Dedifferentiated amniotic fluid mesenchymal stem cell (primary cell): ENCODE measurements at regions not wholly inside any gene's neighbourhood (a gene's known extent, or its start where the extent isn't known, plus 50 kb on each side); places are given as distances from the start of the nearest gene placed in this dataset.
"Not testable (repeated sequence)": the region's sequence is repeated elsewhere in the genome, so short reads cannot be mapped to it uniquely, and the experiment has no call there.

Experiments used
- DNase-seq: peaks from one replicate; pipeline ENCODE4 v3.0.0-alpha.2; 2016; ENCODE audit errors: extremely low spot score

DNA sequence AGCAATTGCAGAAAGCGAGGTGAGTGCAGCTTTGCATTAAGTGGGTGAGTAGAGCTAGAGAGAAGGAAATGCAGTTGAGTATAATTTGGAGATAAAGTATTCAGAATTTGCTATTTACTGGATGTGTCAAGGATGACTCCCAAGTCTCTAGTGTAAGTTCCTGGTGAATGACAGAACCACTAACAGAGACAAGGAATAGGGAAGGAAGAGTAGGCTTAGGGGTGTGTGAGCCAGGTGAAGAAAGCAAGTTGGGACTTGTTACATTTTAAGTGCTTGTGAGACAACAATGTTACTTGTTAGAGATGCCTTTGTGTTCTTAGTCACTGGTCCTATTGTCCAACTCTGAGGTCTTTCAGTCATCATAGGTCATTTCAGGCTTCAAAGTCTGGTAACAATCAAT is 70.8 kb downstream of the TBC1D26 start:
- not testable (repeated sequence) for DNase-seq

DNA sequence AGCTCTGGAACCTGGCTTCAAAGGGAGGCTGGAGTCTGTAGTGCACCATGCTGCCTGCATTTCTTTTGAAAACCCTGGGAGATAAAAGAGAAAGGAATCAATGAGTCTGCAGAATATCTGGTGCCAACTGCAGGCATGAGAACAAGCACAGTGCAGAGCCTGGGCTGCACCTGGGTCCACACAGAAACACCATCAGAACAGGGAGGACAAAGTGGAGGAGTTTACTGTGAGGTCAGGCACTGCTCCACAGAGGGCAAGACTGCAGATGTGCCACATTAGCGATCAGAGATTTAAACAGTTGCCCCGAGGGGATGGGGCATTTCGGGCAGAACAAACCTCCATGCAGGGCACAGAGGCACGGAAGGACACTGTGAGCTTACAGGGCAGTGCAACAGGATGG is 74.7 kb downstream of the TBC1D26 start:
- DNase-seq: not testable (repeated sequence)

DNA sequence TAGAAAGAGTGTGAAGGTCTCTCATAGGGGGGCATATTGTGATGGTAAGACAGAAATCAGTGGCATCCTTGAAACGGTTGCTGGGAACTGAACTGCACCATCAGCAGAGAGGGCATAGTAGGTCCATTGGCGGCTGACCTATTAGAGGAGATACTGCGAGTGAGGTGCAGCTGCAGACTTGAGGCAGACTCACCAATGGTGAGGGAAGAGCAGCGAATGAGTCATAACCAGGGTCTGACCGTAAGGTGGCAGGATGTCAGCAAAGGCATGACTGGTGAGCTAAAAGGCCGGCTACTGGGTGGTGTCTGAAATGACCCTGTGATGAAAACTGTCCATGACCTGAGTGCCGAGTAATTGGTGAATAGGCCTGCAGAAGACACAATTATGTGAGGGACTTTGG is 81.3 kb downstream of the TBC1D26 start:
- DNase-seq: not testable (repeated sequence)

DNA sequence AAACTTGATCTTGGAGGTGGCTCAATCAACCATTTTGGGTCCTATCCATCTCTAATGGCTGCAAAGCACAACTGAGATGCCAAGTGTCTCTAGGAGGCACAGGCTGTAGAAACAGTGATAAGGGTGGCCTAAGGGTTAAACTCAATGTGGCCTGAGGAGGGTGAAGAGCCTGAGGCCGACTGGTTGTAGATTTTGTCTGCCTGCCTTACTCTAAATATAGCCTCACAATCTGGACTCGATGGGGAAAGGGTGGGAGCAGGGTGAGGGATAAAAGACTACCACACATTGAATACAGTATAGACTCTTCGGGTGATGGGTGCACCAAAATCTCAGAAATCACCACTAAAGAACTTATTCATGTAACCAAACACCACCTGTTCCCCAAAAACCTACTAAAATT is 81.9 kb downstream of the TBC1D26 start:
- not testable (repeated sequence) for DNase-seq

DNA sequence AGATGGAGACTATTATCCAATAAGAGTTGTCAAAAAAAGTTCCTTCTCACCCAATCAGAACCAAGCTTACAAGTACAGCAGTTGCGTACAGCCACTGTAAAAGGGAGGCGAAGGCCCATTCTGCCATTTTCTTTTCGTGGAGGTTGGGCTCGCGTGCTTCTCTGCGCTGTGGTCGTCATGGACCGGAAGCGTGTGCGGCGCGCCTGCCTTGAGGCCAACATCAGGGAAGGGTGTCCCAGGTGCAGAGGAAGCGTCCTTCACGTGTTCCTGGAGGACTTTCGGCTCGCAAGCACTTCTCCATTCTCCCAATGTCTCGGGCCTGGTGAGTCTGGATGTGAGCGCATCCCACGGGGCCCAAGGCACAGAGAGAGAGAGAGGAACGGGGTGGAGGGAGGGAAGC is 85.8 kb downstream of the TBC1D26 start:
- not testable (repeated sequence) for DNase-seq

DNA sequence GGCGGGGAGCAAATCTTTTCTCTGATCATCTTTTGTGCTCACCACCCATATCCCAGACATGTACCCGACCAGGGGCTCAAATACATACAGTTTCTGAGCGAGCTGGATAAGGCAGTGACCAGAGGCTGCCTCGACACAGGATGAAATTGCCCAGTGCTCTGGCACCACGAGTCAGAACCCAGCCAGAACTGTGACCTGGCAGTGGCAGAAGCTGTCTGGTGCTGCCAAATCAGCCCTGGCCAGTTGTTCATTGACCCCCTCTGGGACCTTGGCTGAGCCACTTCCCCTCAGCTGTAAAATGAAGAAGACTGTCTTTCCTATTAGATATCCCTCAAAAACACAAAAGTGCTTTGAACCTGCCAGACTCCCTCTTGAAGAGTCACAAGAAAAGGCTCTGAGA is 90.2 kb downstream of the TBC1D26 start:
- not testable (repeated sequence) for DNase-seq

DNA sequence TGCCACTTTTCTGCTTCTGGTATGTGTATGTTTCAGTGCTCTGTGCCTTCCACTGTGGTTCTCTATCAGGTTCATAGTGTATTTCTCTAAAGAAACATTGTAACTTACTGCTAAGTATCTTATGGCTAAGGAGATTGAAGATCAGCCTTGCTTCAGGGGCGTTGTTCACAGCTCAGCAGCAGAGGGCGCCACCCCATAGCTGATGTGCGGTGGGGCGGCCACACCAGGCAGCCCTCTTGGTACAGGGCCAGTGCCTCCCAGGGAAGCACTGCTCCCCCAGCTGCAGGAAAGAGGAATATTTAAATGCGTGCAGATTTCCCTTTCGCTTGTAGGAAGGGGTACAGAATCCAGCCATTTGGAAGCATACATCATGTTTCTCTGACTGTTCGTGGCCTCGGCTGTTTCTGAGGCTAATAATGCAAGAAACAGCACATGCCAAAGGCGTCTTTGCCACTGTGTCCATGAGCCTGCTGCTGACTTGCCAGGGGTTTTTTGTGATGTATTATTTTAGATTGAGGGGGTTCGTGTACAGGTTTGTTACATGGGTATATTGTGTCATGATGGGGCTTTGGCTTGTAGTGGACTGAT is 96.7 kb downstream of the TBC1D26 start:
- peak; percentile 49 for DNase-seq

DNA sequence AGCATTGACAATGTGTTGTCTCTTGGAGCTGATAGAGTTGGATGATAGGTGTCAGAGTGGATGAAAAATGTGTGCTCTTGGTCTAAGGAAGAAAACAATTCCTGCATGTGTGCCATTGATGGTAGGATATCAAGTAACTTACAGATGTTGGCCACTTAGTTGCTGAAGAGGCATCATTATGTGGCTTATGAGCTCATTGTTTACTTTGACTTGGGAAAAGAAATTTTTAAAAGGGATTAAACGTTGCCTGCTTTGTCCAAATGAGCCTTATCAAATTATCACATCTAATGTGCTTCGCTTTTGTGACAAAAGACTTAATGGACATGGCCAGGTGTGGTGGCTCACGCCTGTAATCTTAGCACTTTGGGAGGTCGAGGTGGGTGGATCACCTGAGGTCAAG is 98.1 kb downstream of the TBC1D26 start:
- not testable (repeated sequence) for DNase-seq

DNA sequence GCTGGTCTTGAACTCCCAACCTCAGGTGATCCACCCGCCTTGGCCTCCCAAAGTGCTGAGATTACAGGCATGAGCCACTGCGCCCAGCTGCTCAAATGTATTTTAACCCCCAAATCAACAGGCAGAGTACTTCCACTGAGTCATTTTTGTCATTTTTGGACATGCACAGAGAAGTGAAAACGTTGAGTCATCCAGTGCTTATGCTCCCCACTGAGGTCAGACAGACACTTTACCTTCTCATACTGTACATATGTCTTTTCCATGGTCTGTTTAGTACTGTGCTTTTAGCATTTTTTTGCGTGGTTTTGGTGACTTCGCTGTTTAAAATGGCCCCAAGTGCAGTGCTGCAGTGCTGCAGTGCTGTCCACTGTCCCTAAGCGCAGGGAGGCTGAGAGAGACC is 99.1 kb downstream of the TBC1D26 start:
- DNase-seq: not testable (repeated sequence)

DNA sequence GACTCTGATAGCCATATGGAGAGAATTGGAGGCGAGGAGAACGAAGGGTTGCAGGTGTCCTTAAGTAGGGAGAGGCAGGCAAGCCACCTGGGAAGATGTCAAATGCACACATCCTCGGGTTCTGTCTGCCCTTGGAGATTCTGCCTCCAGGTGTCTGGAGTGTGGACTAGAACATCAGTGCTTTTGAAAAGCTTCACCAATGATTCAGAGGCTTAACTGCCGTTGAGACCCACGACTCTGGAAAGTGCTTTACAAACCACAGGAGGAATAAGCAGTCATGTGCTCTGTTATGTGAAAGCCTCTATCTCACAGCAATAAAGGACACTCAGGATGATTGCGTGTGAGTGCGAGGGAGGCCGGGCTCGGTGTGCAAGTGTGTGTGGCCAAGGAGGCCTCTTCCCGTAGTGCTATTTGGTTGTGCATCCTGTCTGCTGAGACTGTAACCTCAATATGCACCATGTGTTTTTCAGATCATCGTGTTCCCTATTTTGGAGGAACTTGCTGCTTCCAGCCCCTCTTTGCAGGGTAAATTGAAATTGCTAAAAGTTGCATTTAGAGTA is 100.9 kb downstream of the TBC1D26 start:
- DNase-seq: not testable (repeated sequence)

DNA sequence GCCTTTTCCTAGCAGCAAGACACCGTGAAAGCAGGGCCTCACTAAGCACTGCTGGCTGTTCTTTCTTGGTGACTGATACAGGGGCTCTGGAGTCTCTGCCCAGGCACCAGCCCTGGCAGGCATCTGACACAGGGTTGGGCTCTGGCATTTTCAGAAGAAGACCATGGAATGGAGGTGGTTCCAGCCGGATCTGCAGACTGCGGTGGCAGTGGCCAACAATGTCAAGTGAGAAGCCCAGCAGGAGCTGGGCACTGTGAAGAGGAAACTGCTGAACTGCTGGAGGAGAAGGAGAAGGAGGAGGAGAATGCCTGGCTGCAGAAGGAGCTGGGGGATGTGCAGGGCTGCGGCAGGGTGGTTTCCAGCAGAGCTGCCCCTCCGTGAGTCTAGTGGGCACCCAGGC is 101.8 kb downstream of the TBC1D26 start:
- not testable (repeated sequence) for DNase-seq

DNA sequence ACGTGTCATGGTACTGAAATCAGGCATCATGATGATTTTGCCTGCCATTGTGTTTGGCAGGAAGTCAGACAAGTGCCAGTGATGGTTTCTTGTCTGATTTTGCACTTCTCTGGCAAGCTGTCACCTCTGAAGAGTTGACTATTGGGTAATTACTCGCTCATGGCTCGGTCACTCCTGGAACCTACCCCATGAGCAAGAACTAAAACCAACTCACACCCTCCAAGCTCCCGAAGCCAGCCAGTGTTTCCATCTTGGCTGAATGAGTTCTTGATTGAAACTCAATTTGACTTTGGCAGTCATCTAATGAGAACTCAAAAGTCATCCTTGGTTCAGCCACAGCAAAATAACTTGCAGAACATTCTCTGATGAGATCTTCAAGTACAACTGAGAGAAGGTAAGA is 103.4 kb downstream of the TBC1D26 start:
- DNase-seq: not testable (repeated sequence)

DNA sequence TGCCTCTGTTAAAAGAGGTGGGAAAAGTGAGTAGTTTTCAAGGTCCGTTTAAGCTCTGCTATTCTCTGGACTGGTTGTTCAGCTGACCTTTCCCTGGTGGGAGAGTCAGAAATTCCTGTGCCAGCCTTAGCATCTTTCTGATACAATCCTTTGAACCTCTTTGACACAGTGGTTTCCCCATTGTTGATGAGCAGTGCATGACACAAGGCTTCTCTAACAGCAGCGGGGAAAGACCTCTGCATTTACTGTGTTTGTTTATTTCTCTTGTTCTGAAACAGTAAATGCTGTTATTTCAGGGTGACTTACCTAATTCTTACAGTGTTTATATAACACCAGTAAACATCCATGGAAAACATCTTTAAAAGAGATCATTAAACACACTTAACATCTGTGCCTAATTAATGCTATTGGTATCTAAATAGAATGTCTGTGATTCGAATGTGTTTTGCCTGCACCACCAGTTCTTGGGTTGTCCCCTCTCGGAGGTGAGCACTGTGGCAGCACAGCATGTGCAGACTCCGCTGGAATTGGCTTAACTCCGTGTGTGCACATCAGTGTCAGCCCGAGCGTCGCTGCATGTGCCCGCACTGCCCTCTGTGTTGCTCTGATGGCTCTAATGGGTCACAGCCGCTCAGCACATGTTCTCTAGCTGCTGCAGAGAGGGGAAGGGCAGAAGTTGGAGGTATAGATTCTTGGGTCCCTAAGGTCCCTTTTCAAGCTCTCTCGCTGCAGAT is 104.3 kb downstream of the TBC1D26 start:
- DNase-seq: not testable (repeated sequence)

DNA sequence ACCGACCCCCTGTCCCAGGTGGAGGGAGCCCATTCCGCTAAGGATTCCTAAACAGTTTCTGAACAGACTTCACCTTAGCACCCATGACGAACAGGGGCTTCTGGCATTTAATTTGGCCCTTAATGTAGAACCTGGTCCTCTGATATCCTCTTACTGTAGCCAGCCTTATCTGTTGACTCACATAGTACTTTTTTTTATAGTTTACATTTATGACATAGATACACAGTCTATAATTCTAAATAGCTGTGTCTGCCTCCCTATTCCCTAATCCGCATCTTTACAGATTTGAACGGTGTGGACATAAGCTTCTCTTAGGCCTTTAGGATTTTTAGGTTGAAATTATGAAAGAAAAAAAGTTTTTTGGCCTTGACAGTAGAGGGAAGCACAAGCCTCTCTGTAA is 104.9 kb downstream of the TBC1D26 start:
- DNase-seq: not testable (repeated sequence)

DNA sequence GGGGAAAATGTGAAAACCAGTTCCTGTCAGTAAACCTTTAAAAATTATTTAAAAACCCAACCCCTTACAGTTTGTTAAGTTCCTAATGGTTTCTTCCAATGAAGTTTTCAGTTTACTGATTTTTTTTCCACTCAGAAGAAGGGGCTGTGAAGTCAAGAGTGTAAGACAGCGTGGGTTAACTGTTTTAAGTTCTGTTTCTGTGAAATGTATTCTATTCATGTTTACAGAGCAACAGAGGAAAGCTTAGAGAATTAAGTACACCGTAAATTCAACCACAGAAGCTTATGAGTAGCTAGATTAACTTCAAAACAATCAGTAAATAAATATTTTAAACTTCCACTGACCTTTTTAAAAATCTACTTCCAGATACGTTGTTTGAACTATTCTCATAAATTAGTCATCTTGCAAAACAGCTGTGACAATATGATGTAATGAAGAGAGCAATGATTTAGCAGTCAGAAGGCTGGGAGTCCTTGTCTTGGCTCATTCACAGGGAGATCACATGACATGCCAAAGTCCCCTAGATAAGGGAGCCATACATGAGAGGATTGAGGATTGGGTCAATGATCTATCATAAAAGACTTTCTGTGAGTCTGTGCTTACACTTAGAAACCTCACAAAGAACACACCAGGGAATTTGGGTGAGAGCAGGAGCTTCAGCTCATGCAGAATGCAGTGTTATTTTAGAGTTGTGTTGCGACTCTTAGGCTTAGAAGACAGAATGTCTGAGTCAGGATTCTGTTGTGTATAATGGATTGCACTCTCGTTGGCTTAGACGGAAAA is 97.3 kb upstream of the ADORA2B start:
- not testable (repeated sequence) for DNase-seq

DNA sequence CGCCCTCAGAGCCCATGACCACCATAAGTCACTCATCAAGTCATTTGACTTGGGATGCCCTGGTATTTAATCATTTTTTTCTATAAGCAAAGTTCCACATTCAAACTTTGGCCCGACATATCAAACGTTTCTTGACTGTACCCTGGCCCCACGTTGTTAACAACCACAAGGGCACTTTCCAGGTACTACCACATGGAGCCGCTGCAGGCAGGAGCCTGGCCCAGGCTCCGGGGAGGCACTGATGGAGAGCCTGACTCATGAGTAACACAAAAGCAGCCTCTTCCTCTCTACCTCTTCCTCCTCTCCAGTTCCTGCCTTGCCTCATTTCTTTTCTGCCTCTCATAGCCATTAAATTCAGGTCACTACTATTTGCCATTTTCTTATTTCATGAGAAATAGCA is 95.9 kb upstream of the ADORA2B start:
- DNase-seq: not testable (repeated sequence)

DNA sequence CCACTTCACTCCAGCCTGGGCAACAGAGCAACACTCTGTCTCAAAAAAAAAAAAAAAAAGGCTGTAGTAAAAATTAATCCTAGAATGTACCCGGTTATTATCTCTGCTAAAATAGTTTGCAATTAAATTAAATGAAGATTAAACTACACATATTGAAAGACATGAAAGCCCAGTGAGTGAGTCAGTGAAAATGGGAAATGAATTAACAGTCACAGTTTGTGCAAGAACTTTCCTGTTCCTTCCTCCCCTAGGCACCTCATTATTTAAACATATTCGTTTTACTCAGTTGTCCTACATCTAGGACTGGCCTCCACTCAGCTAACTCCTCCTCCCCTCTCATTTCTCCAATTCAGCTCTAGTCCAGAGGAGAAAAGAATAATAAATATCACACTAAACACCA is 94.9 kb upstream of the ADORA2B start:
- not testable (repeated sequence) for DNase-seq

DNA sequence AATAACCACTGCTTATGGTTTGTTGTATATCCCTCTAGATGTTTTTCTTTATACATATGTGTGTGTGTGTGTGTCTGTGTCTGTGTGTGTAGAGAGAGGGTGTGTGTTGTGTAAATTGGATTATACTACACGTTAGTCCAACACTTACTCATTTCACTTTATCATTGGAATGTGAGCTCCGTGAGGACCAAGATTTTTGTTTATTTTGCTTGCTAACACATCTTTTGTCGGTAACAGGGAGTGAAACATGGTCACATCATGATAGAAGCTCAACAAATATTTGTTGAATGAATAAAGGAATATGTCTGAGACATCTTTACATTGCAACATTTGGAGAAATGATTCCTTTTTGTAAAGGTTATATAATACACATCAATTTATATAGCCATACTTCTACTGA is 94.2 kb upstream of the ADORA2B start:
- not testable (repeated sequence) for DNase-seq

DNA sequence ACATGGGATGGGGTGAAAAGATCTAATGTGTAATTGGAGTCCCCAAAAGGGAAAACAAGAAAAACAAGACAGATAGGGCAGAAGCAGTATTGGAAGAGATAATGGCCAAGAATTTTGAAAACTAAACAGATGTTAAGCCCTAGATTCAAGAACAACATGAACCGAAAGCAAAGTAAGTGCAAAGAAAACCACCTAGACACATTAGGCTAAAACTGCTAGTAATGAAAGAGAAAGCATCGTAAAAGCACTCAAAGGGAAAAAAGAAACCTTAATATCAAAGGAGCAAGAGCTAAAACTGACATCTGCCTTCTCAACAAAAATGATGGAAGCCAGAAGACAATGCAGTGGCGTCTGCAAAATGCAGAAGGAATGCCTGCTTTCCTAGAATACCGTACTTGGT is 92.1 kb upstream of the ADORA2B start:
- DNase-seq: not testable (repeated sequence)

DNA sequence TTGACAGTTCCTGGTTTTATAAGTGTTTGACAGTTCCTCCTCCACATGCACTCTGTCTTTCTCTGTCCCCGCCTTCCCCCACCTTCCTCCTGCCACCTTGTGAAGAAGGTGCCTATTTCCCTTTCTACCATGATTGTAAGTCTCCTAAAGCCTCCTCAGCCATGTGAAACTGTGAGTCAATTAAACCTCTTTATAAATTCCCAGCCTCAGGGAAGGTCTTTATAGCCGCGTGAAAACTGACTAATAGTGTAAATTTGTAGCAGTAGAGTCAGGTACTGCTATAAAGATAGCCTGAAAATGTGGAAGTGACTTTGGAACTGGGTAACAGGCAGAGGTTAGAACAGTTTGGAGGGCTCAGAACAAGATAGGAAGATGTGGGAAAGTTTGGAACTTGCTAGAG is 88.7 kb upstream of the ADORA2B start:
- not testable (repeated sequence) for DNase-seq

DNA sequence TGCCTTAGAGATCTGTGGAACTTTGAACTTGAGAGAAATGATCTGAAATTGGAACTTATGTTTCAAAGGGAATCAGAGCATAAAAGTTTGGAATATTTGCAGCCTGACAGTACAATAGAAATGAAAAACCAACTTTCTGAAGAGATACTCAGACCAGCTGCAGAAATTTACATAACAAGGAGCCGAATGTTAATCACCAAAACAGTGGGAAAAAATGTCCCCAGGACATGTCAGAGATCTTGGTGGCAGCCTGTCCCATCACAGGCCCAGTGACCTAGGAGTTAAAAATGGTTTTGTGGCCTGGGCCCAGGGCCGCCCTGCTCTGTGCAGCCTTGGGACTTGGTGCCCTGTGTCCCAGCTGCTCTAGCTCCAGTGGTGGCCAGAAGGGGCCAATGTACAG is 88.2 kb upstream of the ADORA2B start:
- not testable (repeated sequence) for DNase-seq

DNA sequence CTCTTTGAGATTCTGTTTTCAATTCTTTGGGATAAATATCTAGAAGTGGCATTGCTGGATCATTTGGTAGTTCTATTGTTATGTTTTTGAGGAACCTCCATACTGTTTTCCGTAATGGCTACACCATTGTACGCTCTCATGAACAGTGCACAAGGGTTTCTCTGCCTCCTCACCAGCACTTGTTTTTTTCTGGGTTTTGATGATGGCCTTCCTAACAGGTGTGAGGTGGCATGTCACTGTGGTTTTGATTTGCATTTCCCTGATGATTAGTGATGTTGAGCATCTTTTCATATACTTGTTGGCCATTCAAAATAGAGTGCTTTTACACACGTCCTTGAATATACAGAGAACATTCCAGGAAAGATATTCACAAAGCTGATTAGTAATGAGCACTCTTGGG is 86.8 kb upstream of the ADORA2B start:
- not testable (repeated sequence) for DNase-seq
